ENCODE measurements at regions not wholly inside any gene's neighbourhood (a gene's known extent, or its start where the extent isn't known, plus 50 kb on each side); places are given as distances from the start of the nearest gene placed in this dataset.

DNA sequence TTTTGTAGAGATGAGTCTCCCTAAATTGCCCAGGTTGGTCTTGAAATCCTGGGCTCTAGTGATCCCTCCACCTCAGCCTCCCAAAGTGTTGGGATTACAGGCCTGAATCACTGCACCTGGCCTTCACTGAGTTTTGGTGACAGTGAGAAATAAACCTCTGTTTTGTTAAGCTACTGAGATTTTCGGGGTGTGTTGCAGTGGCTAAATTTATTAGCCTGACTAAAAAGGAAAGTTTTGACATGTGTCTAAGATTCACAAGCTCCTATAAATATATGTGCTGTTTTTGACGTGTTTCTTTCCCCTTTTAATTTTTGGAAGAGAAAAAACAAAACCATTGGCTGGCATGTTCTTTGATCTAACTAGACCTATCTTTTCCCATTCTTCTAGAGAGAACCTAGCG is 190.5 kb upstream of the MC4R start:
- Histone ChIP-seq H3K4me2 (ENCODE audit: extremely low read depth, insufficient read depth, low read length) (no peak overlapping the region), H3K79me2 (ENCODE audit: control insufficient read depth, insufficient read depth, low read length) (no peaks in the 10 kb centered on the region), H2AFZ (ENCODE audit: low read length) (no peak overlapping the region), H3K4me3 (replicated peaks in 1 of 4; ENCODE audit: control extremely low read depth in 1 of 4, insufficient read depth in 1 of 4, low read depth in 3 of 4, low read length in 4 of 4) (no peak overlapping the region), H3K4me1 (ENCODE audit: control insufficient read depth, extremely low read depth, insufficient read depth, low read length) (no peaks in the 10 kb centered on the region), H3K9ac (ENCODE audit: insufficient read depth, low read length) (no peak overlapping the region), H3K36me3 (ENCODE audit: control insufficient read depth, insufficient read depth, low read length) (no peaks in the 10 kb centered on the region), H4K20me1 (ENCODE audit: control insufficient read depth, extremely low read depth, insufficient read depth, low read length) (no peaks in the 10 kb centered on the region), H3K9me3 (ENCODE audit: control insufficient read depth, insufficient read depth, low read depth, low read length) (no peaks in the 10 kb centered on the region), H3K27me3 (ENCODE audit: control insufficient read depth, insufficient read depth, low read length) (no peaks in the 10 kb centered on the region), H3K27ac (ENCODE audit: insufficient read depth, low read length) (no peak overlapping the region)
- no peak for TF ChIP-seq EZH2 (IDR thresholded peaks at IDR 0.05; ENCODE audit: low read length, missing control alignments)
- TF ChIP-seq, protein P1, sequence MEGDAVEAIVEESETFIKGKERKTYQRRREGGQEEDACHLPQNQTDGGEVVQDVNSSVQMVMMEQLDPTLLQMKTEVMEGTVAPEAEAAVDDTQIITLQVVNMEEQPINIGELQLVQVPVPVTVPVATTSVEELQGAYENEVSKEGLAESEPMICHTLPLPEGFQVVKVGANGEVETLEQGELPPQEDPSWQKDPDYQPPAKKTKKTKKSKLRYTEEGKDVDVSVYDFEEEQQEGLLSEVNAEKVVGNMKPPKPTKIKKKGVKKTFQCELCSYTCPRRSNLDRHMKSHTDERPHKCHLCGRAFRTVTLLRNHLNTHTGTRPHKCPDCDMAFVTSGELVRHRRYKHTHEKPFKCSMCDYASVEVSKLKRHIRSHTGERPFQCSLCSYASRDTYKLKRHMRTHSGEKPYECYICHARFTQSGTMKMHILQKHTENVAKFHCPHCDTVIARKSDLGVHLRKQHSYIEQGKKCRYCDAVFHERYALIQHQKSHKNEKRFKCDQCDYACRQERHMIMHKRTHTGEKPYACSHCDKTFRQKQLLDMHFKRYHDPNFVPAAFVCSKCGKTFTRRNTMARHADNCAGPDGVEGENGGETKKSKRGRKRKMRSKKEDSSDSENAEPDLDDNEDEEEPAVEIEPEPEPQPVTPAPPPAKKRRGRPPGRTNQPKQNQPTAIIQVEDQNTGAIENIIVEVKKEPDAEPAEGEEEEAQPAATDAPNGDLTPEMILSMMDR (conservative IDR thresholded peaks at IDR 0.05 in 1 of 2, IDR thresholded peaks at IDR 0.05 in 1 of 2; ENCODE audit: low read depth in 1 of 2, low read length in 2 of 2): no peak
- no peak for DNase-seq (ENCODE audit: low read depth in 2 of 2)

DNA sequence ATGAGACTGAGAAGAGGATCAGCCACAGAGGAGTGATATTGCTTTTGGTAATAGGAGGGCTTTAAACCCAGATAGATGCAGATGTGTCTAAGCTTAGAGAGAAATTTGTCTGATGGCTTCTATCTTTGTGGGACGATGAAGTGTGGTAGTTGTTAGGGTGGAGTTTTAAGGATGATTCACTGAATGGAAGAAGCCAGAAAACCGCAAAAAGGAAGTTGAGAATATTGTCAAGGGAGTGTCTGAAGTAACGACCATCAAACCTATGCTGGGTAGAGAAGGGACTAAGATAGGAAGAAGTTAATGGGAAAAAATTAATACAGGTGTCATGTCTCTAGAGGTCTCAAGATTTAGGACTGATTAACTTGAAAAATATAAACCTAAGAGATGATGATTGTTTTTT is 195.6 kb upstream of the MC4R start:
- Histone ChIP-seq H3K4me1 (ENCODE audit: control insufficient read depth, extremely low read depth, insufficient read depth, low read length) (no peaks in the 10 kb centered on the region), H3K9me3 (ENCODE audit: control insufficient read depth, insufficient read depth, low read depth, low read length) (no peaks in the 10 kb centered on the region), H3K27ac (ENCODE audit: insufficient read depth, low read length) (no peak overlapping the region), H2AFZ (ENCODE audit: low read length) (no peak overlapping the region), H3K9ac (ENCODE audit: insufficient read depth, low read length) (no peak overlapping the region), H3K27me3 (ENCODE audit: control insufficient read depth, insufficient read depth, low read length) (no peaks in the 10 kb centered on the region), H3K36me3 (ENCODE audit: control insufficient read depth, insufficient read depth, low read length) (no peaks in the 10 kb centered on the region), H3K4me2 (ENCODE audit: extremely low read depth, insufficient read depth, low read length) (no peak overlapping the region), H3K79me2 (ENCODE audit: control insufficient read depth, insufficient read depth, low read length) (no peaks in the 10 kb centered on the region), H4K20me1 (ENCODE audit: control insufficient read depth, extremely low read depth, insufficient read depth, low read length) (no peaks in the 10 kb centered on the region), H3K4me3 (replicated peaks in 1 of 4; ENCODE audit: control extremely low read depth in 1 of 4, insufficient read depth in 1 of 4, low read depth in 3 of 4, low read length in 4 of 4) (no peak overlapping the region)
- no peak for DNase-seq (ENCODE audit: low read depth in 2 of 2)
- TF ChIP-seq, protein P1 (conservative IDR thresholded peaks at IDR 0.05 in 1 of 2, IDR thresholded peaks at IDR 0.05 in 1 of 2; ENCODE audit: low read depth in 1 of 2, low read length in 2 of 2): no peak
- TF ChIP-seq EZH2 (IDR thresholded peaks at IDR 0.05; ENCODE audit: low read length, missing control alignments): no peak

DNA sequence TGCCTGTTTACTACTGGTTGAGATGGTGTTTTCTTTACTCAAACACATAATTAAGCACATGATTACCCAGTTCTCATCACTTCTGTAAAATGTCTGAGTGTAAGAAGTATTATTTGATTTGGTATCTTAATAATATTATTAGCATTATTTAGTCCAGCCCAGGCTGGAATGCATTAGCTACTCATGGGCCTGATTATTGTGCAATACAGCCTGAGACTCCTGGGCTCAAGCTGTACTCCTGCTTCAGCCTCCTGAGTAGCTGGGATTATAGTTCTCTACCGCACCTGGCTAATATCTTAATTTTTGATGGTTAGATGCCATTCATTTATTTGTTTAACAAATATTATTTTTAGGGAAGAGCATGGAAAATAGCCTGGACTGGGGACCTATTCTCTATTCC is 197.6 kb upstream of the MC4R start:
- H3K36me3 ChIP-seq (ENCODE audit: control insufficient read depth, insufficient read depth, low read length): no peaks in the 10 kb centered on the region
- no peak overlapping the region for H2AFZ ChIP-seq (ENCODE audit: low read length)
- no peak overlapping the region for H3K4me2 ChIP-seq (ENCODE audit: extremely low read depth, insufficient read depth, low read length)
- no peaks in the 10 kb centered on the region for H3K27me3 ChIP-seq (ENCODE audit: control insufficient read depth, insufficient read depth, low read length)
- no peak overlapping the region for H3K4me3 ChIP-seq (replicated peaks in 1 of 4; ENCODE audit: control extremely low read depth in 1 of 4, insufficient read depth in 1 of 4, low read depth in 3 of 4, low read length in 4 of 4)
- no peak for TF ChIP-seq EZH2 (IDR thresholded peaks at IDR 0.05; ENCODE audit: low read length, missing control alignments)
- TF ChIP-seq, protein P1 (conservative IDR thresholded peaks at IDR 0.05 in 1 of 2, IDR thresholded peaks at IDR 0.05 in 1 of 2; ENCODE audit: low read depth in 1 of 2, low read length in 2 of 2): no peak
- no peaks in the 10 kb centered on the region for H3K9me3 ChIP-seq (ENCODE audit: control insufficient read depth, insufficient read depth, low read depth, low read length)
- no peak for DNase-seq (ENCODE audit: low read depth in 2 of 2)
- no peaks in the 10 kb centered on the region for H4K20me1 ChIP-seq (ENCODE audit: control insufficient read depth, extremely low read depth, insufficient read depth, low read length)
- H3K79me2 ChIP-seq (ENCODE audit: control insufficient read depth, insufficient read depth, low read length): no peaks in the 10 kb centered on the region
- H3K9ac ChIP-seq (ENCODE audit: insufficient read depth, low read length): no peak overlapping the region
- no peaks in the 10 kb centered on the region for H3K4me1 ChIP-seq (ENCODE audit: control insufficient read depth, extremely low read depth, insufficient read depth, low read length)
- H3K27ac ChIP-seq (ENCODE audit: insufficient read depth, low read length): no peak overlapping the region

Data from fibroblast of lung (primary cell).